Activated T-cell treated with anti-CD3 and anti-CD28 coated beads, Interleukin-2, amount 50 U/mL, for 4 hours (primary cell): ENCODE measurements at regions not wholly inside any gene's neighbourhood (a gene's known extent, or its start where the extent isn't known, plus 50 kb on each side); places are given as distances from the start of the nearest gene placed in this dataset.
A peak's percentile ranks its signal among the peaks of the same experiment; 100 is the strongest.
"Not testable (repeated sequence)": the region's sequence is repeated elsewhere in the genome, so short reads cannot be mapped to it uniquely, and the experiment has no call there.

Experiments
- ATAC-seq, 2 donors: fragments of 200-7000 bp; cut with Tn5 transposase; one replicate each; pipeline ENCODE4 v1.10.0; 2021
- DNase-seq: peaks from one replicate; pipeline ENCODE4 v3.0.0-alpha.2; 2020
- H3K27me3 Mint-ChIP-seq: one replicate; pipeline ENCODE4 v1.8.0; 2021; ENCODE audit warnings: low read depth, mixed read lengths
- H3K36me3 Mint-ChIP-seq: one replicate; pipeline ENCODE4 v1.8.0; 2022; ENCODE audit warnings: mixed read lengths; ENCODE audit not compliant: insufficient read depth
- H3K4me1 Mint-ChIP-seq: one replicate; pipeline ENCODE4 v1.8.0; 2021; ENCODE audit warnings: low read depth, mixed read lengths
- H3K4me3 Mint-ChIP-seq: one replicate; pipeline ENCODE4 v1.8.0; 2021; ENCODE audit warnings: mild to moderate bottlenecking, moderate library complexity, mixed read lengths
- H3K9me3 Mint-ChIP-seq: one replicate; pipeline ENCODE4 v1.8.0; 2021; ENCODE audit warnings: mixed read lengths

GRCh38 chr6:21744331-21744730 is 150.8 kb downstream of the SOX4 start:
- H3K4me3 Mint-ChIP-seq, result no peak overlapping the region
- no peaks in the 10 kb centered on the region for H3K4me1 Mint-ChIP-seq
- DNase-seq, result no peak
- no peaks in the 10 kb centered on the region for H3K27me3 Mint-ChIP-seq
- ATAC-seq, result no peak
- no peaks in the 10 kb centered on the region for H3K9me3 Mint-ChIP-seq
- H3K36me3 Mint-ChIP-seq, result no peaks in the 10 kb centered on the region

DNA sequence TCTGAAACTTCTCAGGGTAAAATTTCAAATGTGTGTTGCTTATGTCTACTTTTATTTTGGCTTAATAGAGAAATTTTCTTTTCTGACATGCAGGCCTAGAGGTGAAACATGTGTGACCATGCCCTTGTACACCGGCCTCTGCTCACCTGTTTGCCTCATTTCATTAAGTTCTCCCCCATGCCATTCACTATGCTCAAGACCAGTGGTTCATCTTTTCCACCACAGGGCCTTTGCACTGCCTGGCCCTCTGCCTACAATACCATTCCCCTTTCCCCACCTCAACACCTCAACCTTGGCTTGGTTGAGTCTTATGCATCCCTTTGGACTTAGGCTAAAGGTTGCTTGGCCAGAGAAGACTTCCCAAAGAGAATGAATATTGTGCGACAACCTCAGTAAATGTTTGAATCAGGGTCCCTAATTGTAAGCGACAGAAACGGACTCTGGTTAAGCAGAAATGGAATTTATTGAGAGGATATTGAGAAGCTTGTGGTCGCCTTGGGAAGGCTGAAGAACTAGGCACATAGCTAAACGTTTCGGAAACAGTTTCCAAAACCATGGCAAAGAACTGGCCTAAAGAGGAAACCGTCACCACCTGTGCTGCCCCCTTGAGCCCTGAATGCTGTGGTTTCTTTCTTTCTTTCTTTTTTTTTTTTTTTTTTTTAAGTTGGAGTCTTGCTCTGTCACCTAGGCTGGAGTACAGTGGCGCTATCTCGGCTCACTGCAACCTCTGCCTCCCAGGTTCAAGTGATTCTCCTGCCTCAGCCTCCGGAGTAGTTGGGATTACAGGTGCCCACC is 152.2 kb downstream of the SOX4 start:
- H3K9me3 Mint-ChIP-seq, result no peaks in the 10 kb centered on the region
- H3K36me3 Mint-ChIP-seq, result no peaks in the 10 kb centered on the region
- H3K4me1 Mint-ChIP-seq, result no peaks in the 10 kb centered on the region
- ATAC-seq (no peak), DNase-seq (no peak)
- H3K4me3 Mint-ChIP-seq, result no peak overlapping the region
- H3K27me3 Mint-ChIP-seq, result no peaks in the 10 kb centered on the region

DNA sequence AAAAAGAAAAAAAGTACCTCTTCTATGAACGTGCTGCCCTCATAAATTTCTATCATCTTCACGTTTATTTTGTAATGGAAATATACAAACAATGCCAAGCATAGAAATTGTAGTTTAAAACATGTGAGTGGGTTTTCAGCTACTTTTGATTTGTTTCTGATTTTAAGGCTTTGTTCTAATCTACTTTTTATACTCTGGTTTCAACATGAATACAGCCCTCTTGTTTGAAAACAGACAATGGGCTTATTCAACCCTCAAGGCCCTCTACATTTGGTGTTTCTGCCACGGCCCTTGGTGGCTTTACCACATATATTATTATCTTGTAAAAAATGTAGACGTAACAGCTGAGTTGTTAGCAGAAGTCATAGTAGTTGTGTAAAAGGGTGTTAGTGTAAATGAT is 153.9 kb downstream of the SOX4 start:
- no peak for DNase-seq
- ATAC-seq, result no peak
- Mint-ChIP-seq H3K4me1 (no peaks in the 10 kb centered on the region), H3K36me3 (no peaks in the 10 kb centered on the region), H3K27me3 (no peaks in the 10 kb centered on the region), H3K9me3 (no peaks in the 10 kb centered on the region), H3K4me3 (no peak overlapping the region)

DNA sequence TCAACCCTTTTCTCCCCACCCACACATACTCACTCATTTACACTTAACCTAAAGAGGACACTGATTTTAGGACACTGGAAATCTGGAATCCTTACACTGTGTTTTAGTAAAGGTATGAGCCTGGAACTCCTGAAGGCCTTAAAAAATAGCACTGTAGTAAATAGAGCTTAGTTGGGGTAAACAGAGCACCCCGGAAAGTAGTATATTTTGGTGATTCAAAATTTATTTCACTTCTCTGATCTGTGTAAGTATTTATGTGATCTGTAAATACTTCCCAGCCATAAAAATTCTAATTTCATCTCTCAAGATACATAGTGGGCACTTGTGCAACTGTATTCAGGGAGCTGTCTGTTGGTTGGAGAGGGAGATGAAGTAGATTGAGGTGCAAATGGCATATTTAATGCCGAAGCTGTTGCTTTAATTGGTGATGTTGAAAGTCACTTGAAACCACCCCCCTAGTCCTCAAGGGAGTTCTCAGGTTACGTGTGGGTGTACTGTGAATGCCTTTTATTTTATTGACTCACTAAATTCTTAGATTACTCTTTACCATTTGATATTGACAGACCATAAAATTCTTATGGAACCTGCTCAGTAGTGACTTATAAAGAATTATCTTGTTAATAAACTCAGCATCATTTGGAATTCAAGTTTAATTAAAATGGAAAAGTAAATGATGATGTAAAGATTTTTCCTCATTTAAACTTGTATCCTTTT is 154.9 kb downstream of the SOX4 start:
- ATAC-seq, result no peak
- no peak for DNase-seq
- H3K4me1 Mint-ChIP-seq, result no peaks in the 10 kb centered on the region
- H3K4me3 Mint-ChIP-seq, result no peak overlapping the region
- no peaks in the 10 kb centered on the region for H3K9me3 Mint-ChIP-seq
- no peaks in the 10 kb centered on the region for H3K27me3 Mint-ChIP-seq
- H3K36me3 Mint-ChIP-seq, result no peaks in the 10 kb centered on the region

DNA sequence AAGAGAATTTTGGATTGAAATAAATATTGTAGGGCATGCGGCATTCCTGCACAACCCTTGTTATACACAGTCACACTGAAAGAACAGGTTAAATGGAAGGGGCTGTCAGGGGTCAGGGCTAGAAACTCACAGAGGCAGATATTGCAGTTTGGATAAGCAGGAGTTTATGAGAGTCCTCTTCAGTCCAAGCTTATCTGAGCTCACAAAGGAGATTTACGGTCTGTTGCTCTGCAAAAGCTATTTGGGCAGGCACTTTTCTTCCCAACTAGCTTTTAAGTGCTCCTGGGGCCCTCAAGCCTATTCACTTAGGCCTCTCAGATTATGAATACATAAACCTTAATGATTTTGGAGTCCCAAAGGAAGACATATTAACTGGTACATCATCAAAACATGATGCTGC is 156.2 kb downstream of the SOX4 start:
- DNase-seq (no peak), ATAC-seq (no peak)
- Mint-ChIP-seq H3K4me1 (no peaks in the 10 kb centered on the region), H3K36me3 (no peaks in the 10 kb centered on the region), H3K9me3 (no peaks in the 10 kb centered on the region), H3K4me3 (no peak overlapping the region), H3K27me3 (no peaks in the 10 kb centered on the region)

GRCh38 chr6:21750575-21750974 is 157.0 kb downstream of the SOX4 start:
- Mint-ChIP-seq H3K27me3 (no peaks in the 10 kb centered on the region), H3K4me3 (no peak overlapping the region), H3K9me3 (no peaks in the 10 kb centered on the region), H3K36me3 (no peaks in the 10 kb centered on the region), H3K4me1 (no peaks in the 10 kb centered on the region)
- DNase-seq (no peak), ATAC-seq (no peak)

- Mint-ChIP-seq H3K4me3 (no peak overlapping the region), H3K36me3 (no peaks in the 10 kb centered on the region), H3K27me3 (no peaks in the 10 kb centered on the region), H3K9me3 (no peaks in the 10 kb centered on the region), H3K4me1 (no peaks in the 10 kb centered on the region)
- ATAC-seq, result peak in 1 of 2 donors; percentile 18
- DNase-seq, result no peak
Observed at GRCh38 chr6:21751608-21752007, 158.1 kb downstream of the SOX4 start.

DNA sequence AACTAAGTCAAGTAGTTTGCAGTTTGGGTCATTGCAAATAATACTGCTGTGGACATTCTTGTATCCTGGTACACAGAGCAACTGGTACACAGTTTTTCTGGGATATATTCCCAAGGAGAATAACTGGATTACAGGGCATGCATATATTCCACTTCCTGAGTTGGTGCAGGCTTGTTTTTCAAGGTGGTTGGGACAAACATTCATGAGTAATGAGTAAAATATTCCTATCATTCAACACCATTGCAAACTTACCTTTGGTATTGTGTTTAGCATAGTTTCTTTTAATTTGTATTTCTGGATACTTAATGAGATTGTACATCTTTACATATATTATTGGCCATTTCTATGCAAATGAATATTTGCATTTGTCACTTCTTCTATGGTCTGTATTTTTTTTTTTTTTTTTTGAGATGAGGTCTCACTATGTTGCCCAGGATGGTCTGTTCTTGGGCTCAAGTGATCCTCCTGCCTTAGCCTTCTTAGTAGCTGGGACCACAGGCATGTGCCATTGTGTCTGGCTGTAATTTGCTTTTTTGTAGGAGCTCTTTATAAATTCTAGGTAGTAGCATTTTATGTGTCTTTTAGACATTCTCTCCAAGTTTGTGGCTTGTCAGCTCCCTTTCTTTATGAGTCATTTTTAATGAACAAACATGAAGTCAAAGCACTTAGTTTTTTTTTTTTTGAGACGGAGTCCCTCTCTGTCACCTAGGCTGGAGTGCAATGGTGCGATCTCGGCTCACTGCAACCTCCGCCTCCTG is 158.7 kb downstream of the SOX4 start:
- Mint-ChIP-seq H3K4me1 (no peaks in the 10 kb centered on the region), H3K36me3 (no peaks in the 10 kb centered on the region), H3K27me3 (no peaks in the 10 kb centered on the region), H3K4me3 (no peak overlapping the region), H3K9me3 (no peaks in the 10 kb centered on the region)
- ATAC-seq, result no peak
- no peak for DNase-seq

GRCh38 chr6:21753241-21754108 is 159.9 kb downstream of the SOX4 start:
- no peak overlapping the region for H3K4me3 Mint-ChIP-seq
- DNase-seq, result no peak
- no peaks in the 10 kb centered on the region for H3K36me3 Mint-ChIP-seq
- ATAC-seq, result no peak
- no peaks in the 10 kb centered on the region for H3K27me3 Mint-ChIP-seq
- H3K9me3 Mint-ChIP-seq, result no peaks in the 10 kb centered on the region
- no peaks in the 10 kb centered on the region for H3K4me1 Mint-ChIP-seq

GRCh38 chr6:21754891-21755290 is 161.3 kb downstream of the SOX4 start:
- H3K27me3 Mint-ChIP-seq, result no peaks in the 10 kb centered on the region
- H3K9me3 Mint-ChIP-seq, result no peaks in the 10 kb centered on the region
- ATAC-seq (no peak), DNase-seq (no peak)
- H3K4me3 Mint-ChIP-seq, result no peak overlapping the region
- no peaks in the 10 kb centered on the region for H3K36me3 Mint-ChIP-seq
- H3K4me1 Mint-ChIP-seq, result no peaks in the 10 kb centered on the region

DNA sequence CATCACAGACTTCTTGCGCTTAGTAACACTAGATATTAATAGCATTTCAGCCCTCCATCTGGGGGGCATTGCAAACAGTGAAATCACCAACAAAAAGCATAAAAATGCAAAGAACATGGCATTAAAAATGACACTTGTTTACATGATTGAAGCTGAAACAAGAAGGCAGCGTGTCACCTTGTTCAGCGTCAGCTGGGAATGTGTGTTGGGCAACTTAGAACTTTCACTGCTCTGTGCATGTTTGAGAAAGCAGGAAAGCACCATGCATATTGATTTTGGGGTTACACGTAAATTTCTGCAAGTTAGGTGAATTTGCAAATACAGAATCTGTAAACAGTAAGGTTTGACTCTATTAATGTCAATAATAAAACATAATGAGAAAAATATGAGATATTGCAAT is 162.9 kb downstream of the SOX4 start:
- Mint-ChIP-seq H3K27me3 (no peaks in the 10 kb centered on the region), H3K4me3 (no peak overlapping the region), H3K9me3 (no peaks in the 10 kb centered on the region), H3K4me1 (no peaks in the 10 kb centered on the region), H3K36me3 (no peaks in the 10 kb centered on the region)
- no peak for ATAC-seq
- DNase-seq, result no peak

GRCh38 chr6:21757392-21757791 is 163.8 kb downstream of the SOX4 start:
- not testable (repeated sequence) for H3K4me3 Mint-ChIP-seq, H3K9me3 Mint-ChIP-seq, H3K4me1 Mint-ChIP-seq, H3K27me3 Mint-ChIP-seq, H3K36me3 Mint-ChIP-seq, ATAC-seq, DNase-seq

DNA sequence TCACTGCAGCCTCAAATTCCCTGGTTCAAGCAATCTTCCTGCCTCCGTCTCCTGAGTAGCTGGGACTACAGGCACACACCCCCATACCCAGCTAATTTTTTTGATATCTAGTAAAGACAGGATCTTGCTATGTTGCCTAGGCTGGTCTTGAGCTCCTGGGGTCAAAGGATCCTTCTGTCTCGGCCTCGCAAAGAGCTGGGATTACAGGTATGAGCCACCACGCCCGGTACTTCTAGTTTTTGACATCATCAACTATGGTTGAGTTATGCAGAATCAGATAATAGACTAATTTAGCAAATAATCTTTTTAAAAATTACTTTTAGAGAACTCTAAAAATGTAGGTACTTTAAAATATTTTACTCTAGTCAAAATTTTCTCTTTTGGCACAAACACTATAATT is 166.2 kb downstream of the SOX4 start:
- Mint-ChIP-seq H3K36me3 (no peaks in the 10 kb centered on the region), H3K27me3 (no peaks in the 10 kb centered on the region), H3K4me3 (no peak overlapping the region), H3K4me1 (no peaks in the 10 kb centered on the region), H3K9me3 (no peaks in the 10 kb centered on the region)
- DNase-seq (no peak), ATAC-seq (no peak)
